ENCODE measurements at regions not wholly inside any gene's neighbourhood (a gene's known extent, or its start where the extent isn't known, plus 50 kb on each side); places are given as distances from the start of the nearest gene placed in this dataset.

- intact Hi-C loops (cut with DNase I), result no loop called here
- DNase-seq, result no peak
These were observed 54.3 kb upstream of the ARX start for GRCh38 chrX:25070038-25070437.

GRCh38 chrX:25069209-25069608 lies 53.4 kb upstream of the ARX start:
- no peak for DNase-seq
- intact Hi-C loops (cut with DNase I), result no loop called here

- intact Hi-C loops (cut with DNase I), result no loop called here
- DNase-seq, result no peak
These were observed 52.6 kb upstream of the ARX start for GRCh38 chrX:25068340-25068739.

GRCh38 chrX:25067271-25068172 lies 51.8 kb upstream of the ARX start:
- DNase-seq, result no peak
- intact Hi-C loops (cut with DNase I), result no loop called here

- intact Hi-C loops (cut with DNase I), result no loop called here
- DNase-seq, result no peak
These were observed 50.4 kb upstream of the ARX start for GRCh38 chrX:25066131-25066530.
